HG03196 (cell line): ENCODE measurements at regions not wholly inside any gene's neighbourhood (a gene's known extent, or its start where the extent isn't known, plus 50 kb on each side); places are given as distances from the start of the nearest gene placed in this dataset.

Experiments used
- ATAC-seq: cut with Tn5 transposase; IDR thresholded peaks from one replicate; pipeline ENCODE4 v1.9.1; 2021; ENCODE audit not compliant: unreplicated experiment

DNA sequence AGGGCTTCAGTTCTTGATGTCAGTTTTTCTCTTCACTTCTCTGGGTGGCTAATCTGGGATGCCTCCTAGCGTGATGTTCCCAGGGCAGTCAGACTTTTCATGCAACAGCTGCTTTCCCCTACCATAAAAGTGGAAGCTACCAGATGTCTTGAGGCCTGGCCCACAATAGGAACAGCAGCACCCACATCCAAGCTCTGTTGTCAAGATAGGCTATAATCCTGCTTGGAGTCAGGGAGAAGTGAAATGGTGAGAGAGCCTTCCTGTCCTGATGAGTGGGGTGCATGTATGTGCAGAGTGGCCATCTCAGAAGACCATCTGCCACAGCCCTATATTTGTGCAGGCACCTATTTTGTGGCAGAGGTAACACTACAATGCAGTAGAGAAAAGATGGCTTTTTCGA lies 108.0 kb downstream of the HTR5A start:
- ATAC-seq: no peak

- ATAC-seq: no peak
Measured at GRCh38 chr7:155181768-155182167, 111.6 kb downstream of the HTR5A start.

GRCh38 chr7:155182406-155182970 lies 112.4 kb downstream of the HTR5A start:
- no peak for ATAC-seq

DNA sequence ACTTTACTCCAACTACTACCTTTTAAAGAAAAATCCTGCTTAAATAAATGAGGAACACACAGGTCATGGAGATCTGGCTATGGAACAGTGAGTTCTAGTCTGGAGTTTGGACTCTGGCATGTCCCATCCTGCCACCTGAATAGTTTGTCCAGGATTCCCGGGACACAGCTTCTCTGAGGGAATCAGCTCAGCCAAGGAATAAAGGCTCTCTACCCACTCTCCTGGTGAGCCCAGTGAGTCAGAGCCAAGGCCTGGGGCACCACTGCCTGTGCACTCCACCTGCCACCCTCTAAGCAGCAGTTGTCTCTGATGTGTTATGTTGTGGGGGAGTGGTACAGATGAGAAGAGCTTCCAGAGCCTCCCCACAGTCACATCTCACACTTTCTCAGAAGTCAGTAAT lies 113.5 kb downstream of the HTR5A start:
- no peak for ATAC-seq

DNA sequence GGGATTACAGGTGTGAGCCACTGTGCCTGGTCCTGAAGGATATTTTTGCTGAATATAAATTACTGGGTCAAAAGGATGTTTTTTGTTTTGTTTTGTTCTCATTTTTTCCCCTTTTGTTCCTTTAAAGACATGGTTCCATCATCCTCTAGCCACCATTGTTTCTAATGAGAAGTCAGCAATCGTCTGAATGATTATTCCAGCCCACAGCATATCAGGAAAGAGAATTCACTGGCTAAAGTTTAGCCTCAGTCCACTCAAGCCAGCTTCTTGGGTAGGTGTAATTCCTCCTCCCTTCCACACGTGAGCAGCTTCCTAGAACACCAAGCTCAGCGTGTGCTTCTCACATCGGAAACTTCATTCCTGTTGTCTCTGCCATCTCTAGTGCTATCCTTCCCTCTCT lies 112.8 kb upstream of the INSIG1 start:
- ATAC-seq: no peak

GRCh38 chr7:155187061-155187785 lies 110.5 kb upstream of the INSIG1 start:
- no peak for ATAC-seq

GRCh38 chr7:155188357-155188756 lies 109.3 kb upstream of the INSIG1 start:
- ATAC-seq: no peak

DNA sequence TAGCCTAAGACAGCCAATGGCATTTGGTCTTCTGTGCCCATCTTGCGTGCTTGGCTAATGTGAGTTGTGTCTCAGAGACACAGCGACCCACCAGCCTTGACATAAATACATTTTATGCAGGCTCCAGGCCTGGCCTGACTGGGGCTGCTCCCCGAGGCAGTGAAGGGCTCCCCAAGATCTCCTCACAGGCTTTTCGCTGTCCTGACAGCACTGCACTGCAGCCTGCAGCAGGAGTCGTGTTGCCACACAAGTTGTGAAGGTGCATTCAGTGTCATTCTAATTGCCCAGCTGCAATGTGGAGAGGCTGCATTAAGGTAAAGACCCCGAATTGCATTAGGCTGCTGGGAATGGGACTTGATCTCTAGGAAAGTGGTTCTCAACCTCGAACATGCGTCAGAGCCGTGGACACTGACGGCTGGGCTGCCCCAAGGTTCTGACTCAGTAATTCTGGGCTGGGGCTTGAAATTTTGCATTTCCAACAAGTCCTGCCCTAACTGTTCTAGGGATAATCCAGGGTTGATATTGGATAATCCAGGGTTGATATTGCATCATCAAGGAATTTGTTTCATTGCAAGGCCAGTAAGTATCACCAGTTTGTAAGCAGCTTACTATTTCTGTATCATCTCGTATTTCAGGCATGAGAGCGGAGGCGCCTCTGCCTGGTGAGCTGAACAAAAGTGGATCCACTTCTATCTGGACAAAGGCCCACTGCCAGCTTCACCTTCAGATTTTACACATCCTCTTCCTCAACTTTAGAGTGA lies 108.7 kb upstream of the INSIG1 start:
- ATAC-seq: no peak

- no peak for ATAC-seq
Measured at GRCh38 chr7:155189590-155189989, 108.1 kb upstream of the INSIG1 start.

DNA sequence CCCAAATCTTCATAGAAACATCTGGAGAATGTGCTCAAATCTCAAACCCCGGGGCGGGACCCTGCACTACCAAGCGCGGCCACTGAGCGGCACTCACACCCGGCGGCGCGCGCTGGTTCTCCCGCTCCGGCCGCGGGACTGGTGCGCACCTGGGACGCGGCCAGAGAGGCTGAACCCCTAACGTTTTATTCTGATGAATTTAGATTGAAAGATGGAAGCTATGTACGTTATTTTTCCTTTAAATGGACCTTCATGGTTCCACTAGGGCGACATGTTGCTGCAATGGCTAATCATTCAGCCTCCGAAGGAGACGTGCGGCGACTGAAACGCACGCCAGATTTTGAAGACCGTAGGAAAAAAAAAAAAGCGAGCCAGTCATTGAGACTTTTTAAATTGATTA lies 107.0 kb upstream of the INSIG1 start:
- ATAC-seq: peak; percentile 48

DNA sequence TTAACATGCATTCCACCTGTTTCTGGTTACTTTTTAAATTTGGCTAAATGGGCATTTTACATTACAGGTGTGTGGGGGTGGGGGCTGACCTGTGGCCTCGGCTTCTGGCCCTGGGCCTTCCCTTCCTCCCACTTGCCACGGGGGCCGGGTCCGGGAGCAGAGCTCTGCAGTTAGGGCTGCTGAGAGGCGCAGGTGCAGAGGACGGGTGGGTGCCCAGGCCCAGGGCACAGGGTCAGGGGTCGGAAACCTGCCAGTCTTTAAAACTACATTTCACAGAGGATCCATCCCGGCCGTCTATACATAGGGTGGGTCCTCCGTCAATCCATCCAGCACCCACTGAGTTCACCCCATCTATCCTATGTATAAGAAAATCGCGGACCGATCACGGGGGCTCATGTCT lies 106.5 kb upstream of the INSIG1 start:
- no peak for ATAC-seq

GRCh38 chr7:155191901-155192478 lies 105.7 kb upstream of the INSIG1 start:
- peak; percentile 77 for ATAC-seq

- ATAC-seq: no peak
Measured at GRCh38 chr7:155192961-155193640, 104.6 kb upstream of the INSIG1 start.

- no peak for ATAC-seq
Measured at GRCh38 chr7:155193716-155194115, 104.0 kb upstream of the INSIG1 start.

DNA sequence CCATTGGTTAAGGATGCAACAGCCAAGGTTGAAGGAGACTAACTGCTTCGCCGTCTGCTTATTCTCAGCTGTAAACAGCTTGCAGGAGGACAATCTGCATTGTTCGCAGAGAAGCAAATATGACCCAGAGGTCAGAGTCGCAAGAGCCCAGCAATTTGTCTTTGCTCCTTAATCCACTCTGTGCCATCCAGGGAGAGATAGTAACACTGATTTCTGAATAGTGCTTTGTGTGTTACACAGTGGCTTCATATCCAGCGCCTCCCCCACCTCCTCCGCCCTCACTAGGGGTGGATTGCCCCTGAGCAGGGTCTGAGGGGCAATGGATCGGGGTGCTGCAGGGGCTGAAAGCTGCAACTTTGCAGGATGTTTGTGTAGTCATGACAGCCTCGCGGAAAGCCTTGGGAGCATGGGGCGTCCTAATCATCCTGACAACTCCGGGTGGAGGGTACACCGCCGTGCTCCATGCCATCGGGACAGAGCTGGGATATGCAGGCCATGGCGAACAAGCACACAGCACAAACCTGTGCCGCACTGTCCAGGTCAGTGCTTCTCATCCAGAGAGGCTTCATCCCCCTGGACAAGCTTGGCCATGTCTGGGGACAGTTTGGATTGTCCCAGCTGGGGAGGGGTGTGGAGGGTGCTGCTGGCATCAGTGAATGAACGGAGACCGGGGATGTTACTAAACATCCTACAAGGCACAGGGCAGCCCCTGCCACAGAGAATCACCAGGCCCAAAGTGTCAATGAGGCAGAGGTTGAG lies 103.1 kb upstream of the INSIG1 start:
- ATAC-seq: no peak

DNA sequence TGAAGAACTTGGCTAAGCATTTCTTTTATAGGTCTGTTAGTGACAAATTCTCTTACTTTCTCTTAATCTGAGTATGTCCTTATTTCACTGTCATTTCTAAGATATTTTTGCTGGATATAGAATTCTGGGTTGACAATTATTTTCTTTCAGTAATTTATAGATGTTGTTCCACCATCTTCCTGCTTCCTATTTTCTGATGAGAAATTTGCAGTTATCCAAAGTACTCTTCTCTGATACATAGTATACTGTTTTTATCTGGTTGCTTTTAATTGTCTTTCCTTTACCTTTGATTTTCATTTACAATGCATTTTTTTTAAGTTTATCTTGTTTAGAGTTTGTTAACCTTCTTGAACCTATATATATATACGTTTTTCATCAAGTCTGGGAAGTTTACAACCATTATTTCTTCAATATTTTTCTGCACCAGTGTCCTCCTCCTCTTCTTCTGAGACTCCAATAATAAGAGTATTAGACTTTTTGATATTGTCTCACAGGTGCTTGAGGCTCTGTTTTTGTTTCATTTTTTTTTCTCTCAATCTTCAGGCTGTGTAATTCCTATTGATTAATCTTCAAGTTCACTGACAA lies 101.6 kb upstream of the INSIG1 start:
- ATAC-seq: no peak

DNA sequence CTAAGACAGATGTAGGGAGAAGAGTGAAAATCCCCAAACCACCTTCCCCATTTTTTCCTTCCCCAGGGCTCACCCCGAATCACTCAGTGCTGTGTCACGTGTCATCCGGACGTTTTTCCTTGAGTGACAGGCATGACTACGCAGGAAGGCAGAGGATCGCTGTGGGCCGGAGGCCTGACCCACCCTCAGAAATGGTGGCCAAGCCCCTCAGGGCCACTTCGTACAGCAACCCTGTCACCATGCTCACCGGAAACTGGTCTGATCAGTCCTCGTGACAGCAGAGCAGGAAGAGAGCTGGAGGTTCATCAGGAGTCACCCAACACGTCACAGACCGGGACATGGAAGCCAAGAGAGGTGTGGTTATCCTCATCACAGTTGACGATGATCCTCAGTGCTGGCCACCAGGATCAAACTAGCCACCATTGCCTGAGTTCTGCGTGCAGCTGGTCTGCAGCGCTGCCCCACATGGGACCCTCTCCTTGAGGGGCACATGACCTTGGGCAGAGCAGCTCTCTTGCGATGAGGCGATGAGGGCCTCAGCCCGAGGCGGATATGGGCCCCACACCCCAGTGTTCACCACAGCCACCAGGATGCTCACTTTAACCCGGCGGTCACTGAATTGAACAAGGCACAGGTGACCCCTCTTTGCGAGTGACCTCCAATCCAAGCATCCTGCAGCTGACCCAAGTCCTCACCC lies 99.3 kb upstream of the INSIG1 start:
- ATAC-seq: peak; percentile 11

DNA sequence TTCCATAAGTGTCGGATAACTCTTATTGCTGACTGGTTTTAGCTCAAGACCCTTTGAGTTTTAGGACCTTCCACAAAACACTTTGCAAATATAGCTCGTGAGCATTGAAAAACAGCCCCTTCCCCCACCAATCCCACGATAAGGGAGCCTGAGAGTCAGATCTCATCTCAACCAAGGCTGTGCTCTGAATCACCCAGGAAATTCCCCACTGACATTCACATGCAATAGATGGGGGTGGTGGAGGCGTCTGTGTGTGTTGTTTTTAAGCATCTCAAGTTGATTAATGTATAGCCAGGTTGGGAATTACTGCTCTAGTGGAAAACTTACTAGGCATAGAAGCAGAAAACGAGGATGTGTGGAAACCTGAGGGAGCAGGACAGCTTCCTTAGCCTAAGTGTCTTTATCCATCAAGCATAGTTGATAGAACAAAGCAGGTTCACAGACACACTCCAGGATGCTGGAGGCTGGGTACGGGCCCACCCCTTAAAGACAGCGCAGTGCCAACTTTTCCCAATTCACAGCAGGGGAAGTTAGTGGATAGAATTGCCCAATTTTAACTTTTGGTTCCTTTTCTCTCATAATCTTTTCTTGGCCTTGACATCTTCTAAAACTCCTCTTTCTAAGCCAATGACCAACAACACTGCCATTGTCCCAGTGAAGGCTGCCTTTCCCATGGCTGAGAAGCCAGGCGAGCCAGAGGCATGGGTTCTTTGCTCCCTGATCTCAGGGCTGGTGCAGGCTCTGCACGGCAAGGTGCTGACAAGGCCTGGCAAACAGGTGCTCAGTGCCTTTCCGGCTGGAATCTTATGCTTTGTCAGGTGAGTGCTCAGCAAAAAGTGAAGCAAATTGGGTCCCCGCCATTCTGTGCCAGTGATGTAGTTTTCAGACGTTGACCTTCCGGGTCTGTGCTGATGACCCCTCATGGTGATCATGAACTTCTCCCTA lies 98.5 kb upstream of the INSIG1 start:
- peak; percentile 48 for ATAC-seq
